Activated naive CD4-positive, alpha-beta T cell treated with anti-CD3 and anti-CD28 coated beads for 36 hours (primary cell): ENCODE measurements at regions not wholly inside any gene's neighbourhood (a gene's known extent, or its start where the extent isn't known, plus 50 kb on each side); places are given as distances from the start of the nearest gene placed in this dataset.
A peak's percentile ranks its signal among the peaks of the same experiment; 100 is the strongest.

Source experiments
- CTCF ChIA-PET: fragments of 350-600 bp; sonication (Branson Sonifier 250); formaldehyde crosslinking; loops from one replicate; lab custom pipeline; 2021; ENCODE audit warnings: antibody characterized with exemption; lab: Charles Lee
- DNase-seq: peaks from one replicate; pipeline ENCODE4 v3.0.0-alpha.2; 2020
- H3K27ac Mint-ChIP-seq: one replicate; pipeline ENCODE4 v1.8.0; 2021; ENCODE audit warnings: mild to moderate bottlenecking, mixed read lengths
- H3K27me3 Mint-ChIP-seq: one replicate; pipeline ENCODE4 v1.8.0; 2021; ENCODE audit warnings: low read depth, mixed read lengths
- H3K36me3 Mint-ChIP-seq: one replicate; pipeline ENCODE4 v1.8.0; 2021; ENCODE audit warnings: low read depth, mixed read lengths
- H3K4me1 Mint-ChIP-seq: one replicate; pipeline ENCODE4 v1.8.0; 2021; ENCODE audit warnings: low read depth, mixed read lengths
- H3K4me3 Mint-ChIP-seq: one replicate; pipeline ENCODE4 v1.8.0; 2021; ENCODE audit warnings: mild to moderate bottlenecking, moderate library complexity, mixed read lengths
- H3K9me3 Mint-ChIP-seq: one replicate; pipeline ENCODE4 v1.8.0; 2021; ENCODE audit warnings: mixed read lengths
- intact Hi-C: fragments of 100-400 bp; cut with micrococcal nuclease; formaldehyde crosslinking; loops from one replicate; pipeline ENCODE4 v1.15.1; 2023

DNA sequence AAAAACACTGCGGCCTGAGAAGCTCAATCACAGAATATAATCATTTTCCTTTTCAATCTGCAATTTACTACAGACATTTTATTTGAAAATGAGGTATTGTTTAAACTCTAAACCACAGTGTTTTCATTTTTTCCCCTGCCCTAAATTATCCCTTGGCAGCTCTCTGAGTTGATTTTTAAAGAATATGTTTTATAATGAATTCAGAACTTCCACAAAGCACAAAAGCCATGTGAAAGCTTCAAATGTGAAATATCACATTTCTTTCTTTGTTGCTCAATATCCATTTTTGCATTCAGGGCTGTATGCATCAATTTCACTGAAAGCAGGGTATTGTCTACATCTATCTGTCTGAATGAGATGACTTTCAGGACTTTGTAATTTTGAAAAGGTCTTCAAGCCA, 813.6 kb upstream of the ALCAM start:
- Mint-ChIP-seq H3K27ac (no peak overlapping the region), H3K36me3 (no peaks in the 10 kb centered on the region), H3K27me3 (peaks cover 7% of the 10 kb centered on the region), H3K4me3 (no peak overlapping the region), H3K9me3 (no peaks in the 10 kb centered on the region), H3K4me1 (no peaks in the 10 kb centered on the region)
- intact Hi-C loops, result no loop called here
- CTCF ChIA-PET, result interaction anchor here (0.9 kb wide), 1 partner anchor 10 kb away, joined by 3 read pairs; no protein-coding TSS in a partner anchor
- DNase-seq, result no peak

DNA sequence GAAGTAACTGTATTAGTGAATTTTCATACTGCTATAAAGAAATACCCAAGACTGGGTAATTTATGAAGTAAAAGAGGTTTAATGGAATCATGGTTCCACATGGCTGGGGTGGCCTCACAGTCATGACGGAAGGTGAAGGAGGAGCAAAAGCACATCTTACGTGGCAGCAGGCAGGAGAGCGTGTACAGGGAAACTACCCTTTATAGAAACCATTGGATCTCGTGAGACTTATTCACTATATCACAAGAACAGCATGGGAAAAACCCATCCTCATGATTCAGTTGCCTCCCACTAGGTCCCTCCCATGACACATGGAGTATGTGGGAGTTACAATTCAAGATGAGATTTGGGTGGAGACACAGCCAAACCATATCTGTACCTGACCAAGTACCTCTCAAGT, 812.3 kb upstream of the ALCAM start:
- H3K4me1 Mint-ChIP-seq, result no peaks in the 10 kb centered on the region
- intact Hi-C loops, result no loop called here
- no peak overlapping the region for H3K27ac Mint-ChIP-seq
- no peak for DNase-seq
- no peak overlapping the region for H3K4me3 Mint-ChIP-seq
- CTCF ChIA-PET, result interaction anchor here (2.2 kb wide), 1 partner anchor 8 kb away, joined by 7 read pairs; no protein-coding TSS in a partner anchor
- no peaks in the 10 kb centered on the region for H3K36me3 Mint-ChIP-seq
- H3K9me3 Mint-ChIP-seq, result no peaks in the 10 kb centered on the region
- H3K27me3 Mint-ChIP-seq, result peaks cover 10% of the 10 kb centered on the region

DNA sequence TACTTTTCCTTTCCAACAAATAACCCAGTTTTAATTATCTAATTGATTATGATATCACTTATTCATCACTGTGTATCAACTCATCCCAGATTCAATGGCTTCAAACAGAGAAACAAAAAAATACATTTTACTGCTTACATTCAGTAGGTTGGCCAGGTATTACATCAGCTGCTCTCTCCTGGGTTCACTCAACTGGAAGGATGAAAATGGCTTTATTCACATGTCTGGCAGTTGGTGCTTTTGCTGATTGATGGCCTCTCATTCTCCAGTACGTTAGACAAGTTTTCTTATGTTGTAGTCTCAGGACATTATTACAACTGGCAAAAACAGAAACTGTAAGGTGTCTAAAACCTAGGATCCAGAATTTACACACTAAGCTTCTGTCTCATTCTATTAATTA, 811.0 kb upstream of the ALCAM start:
- no peak for DNase-seq
- intact Hi-C loops, result no loop called here
- CTCF ChIA-PET, result interaction anchor here (0.5 to 2.2 kb wide), 2 partner anchors 7 to 283 kb away, joined by 3 to 7 read pairs; no protein-coding TSS in a partner anchor
- no peak overlapping the region for H3K4me3 Mint-ChIP-seq
- no peaks in the 10 kb centered on the region for H3K9me3 Mint-ChIP-seq
- H3K27me3 Mint-ChIP-seq, result peaks cover 6% of the 10 kb centered on the region
- H3K36me3 Mint-ChIP-seq, result no peaks in the 10 kb centered on the region
- H3K4me1 Mint-ChIP-seq, result no peaks in the 10 kb centered on the region
- H3K27ac Mint-ChIP-seq, result no peak overlapping the region

DNA sequence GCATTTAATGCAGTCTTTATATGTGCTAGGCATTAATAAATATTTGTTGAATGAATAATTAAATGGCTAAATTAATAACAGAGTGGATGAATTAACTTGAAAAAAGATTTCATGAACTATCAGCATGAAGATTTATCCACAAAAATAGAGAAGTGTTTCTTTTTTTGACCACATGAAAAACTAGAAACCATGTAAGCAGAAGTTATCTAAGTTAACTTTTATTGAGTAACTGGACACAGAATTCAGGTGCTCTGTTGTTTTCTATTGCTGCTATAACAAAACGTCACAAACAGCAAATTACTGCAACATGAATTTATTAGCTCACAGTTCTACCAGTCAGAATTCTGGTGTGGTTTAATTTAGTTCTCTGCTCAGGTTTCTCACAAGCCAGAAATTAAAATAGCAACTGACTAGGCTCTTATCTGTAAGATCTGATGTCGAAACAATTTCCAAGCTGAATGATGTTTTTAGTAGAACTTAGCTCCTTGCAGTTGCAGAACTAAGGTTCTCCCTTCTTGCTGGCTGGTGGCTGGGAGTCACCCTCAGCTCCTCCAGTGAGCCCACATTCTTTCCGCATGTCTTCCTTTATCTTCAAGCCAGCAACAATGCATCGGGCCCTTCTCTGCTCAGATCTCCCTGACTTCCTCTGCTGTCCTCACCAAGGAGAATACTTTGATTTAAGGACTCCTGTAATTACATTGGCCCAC, 810.2 kb upstream of the ALCAM start:
- CTCF ChIA-PET, result interaction anchor here (1.1 kb wide), 1 partner anchor 11 kb away, joined by 3 read pairs; no protein-coding TSS in a partner anchor
- no peak overlapping the region for H3K4me3 Mint-ChIP-seq
- no peak overlapping the region for H3K27ac Mint-ChIP-seq
- no peaks in the 10 kb centered on the region for H3K9me3 Mint-ChIP-seq
- no peaks in the 10 kb centered on the region for H3K4me1 Mint-ChIP-seq
- intact Hi-C loops, result no loop called here
- peaks cover 6% of the 10 kb centered on the region for H3K27me3 Mint-ChIP-seq
- DNase-seq, result no peak
- H3K36me3 Mint-ChIP-seq, result no peaks in the 10 kb centered on the region

DNA sequence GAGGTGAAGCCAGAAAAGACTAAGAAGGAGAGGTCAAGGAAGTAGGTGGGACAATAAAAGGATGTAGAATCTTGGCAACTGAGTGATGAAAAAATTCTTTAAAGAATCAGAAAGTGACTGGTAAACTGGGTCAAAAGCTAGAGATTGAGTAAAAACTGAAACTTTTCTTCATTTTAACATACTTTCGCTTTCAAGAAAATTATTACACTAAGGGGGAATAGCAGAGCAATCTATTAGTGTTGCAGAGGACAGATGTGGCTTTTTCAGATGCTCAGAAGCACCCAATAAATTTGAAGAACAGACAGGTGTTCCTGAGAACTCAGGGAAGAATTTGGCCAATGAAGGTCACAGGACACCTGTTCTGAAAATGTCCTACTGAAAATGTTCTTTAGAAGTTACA, 805.4 kb upstream of the ALCAM start:
- peaks cover 12% of the 10 kb centered on the region for H3K27me3 Mint-ChIP-seq
- CTCF ChIA-PET, result no interaction called here
- H3K4me1 Mint-ChIP-seq, result no peaks in the 10 kb centered on the region
- no peaks in the 10 kb centered on the region for H3K9me3 Mint-ChIP-seq
- no peak overlapping the region for H3K4me3 Mint-ChIP-seq
- H3K27ac Mint-ChIP-seq, result no peak overlapping the region
- intact Hi-C loops, result no loop called here
- DNase-seq, result no peak
- no peaks in the 10 kb centered on the region for H3K36me3 Mint-ChIP-seq

DNA sequence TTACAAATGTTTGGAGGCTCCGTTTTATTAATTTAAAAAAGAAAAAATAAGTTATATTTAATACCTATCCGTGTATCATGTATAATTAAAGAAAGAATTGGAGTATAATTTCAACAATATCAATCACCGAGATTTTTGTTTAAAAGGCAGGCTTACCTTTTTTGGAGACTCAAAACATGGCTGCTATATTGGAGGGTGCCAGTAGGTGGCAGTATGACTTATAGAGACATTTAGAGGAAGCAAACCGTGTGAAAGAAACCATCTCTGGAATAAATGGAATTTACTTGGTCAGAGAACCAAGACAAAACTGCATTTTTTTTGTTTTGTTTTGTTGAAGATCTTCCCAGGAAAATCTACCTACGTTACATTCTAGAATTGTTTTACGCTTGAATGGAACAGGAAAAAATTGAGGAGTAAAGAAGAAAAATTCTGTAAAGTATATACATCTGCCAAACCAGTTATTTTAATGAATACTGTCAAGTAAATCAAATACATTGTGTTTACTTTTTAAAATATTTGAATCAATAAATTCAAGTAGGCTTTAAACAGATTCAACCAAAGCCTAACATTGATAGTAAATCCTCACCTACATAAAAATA, 802.6 kb upstream of the ALCAM start:
- Mint-ChIP-seq H3K9me3 (no peaks in the 10 kb centered on the region), H3K4me1 (no peaks in the 10 kb centered on the region), H3K4me3 (no peak overlapping the region), H3K27ac (no peak overlapping the region), H3K27me3 (peaks cover 8% of the 10 kb centered on the region), H3K36me3 (no peaks in the 10 kb centered on the region)
- CTCF ChIA-PET, result interaction anchor here (0.9 to 1.9 kb wide), 2 partner anchors 10 to 13 kb away, joined by 3 to 7 read pairs; no protein-coding TSS in a partner anchor
- intact Hi-C loops, result loop anchor here (1.0 kb wide), 2 partner anchors 805 to 955 kb away; no protein-coding TSS in a partner anchor
- peak; percentile 84 for DNase-seq

DNA sequence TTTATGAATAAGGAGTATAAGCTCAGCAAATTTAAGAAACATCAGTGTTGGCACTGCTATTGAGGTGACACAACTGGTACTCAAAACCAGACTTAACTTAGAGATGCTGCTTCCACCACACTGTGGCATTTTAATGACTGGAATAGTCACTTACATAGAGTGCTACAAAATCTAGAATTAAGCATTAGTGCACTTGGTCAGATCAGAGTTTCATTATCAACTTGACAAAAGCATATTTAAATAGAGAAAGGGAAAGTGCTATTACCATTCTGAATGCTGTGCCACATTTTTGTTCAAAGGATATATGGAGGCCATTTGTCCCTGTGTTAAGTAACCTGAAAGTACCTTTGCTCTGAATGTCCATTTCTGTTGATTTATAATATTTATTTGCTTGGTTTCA, 800.7 kb upstream of the ALCAM start:
- CTCF ChIA-PET, result no interaction called here
- Mint-ChIP-seq H3K4me1 (no peaks in the 10 kb centered on the region), H3K36me3 (no peaks in the 10 kb centered on the region), H3K27ac (no peak overlapping the region), H3K9me3 (no peaks in the 10 kb centered on the region), H3K27me3 (peaks cover 8% of the 10 kb centered on the region), H3K4me3 (no peak overlapping the region)
- no peak for DNase-seq
- intact Hi-C loops, result no loop called here

DNA sequence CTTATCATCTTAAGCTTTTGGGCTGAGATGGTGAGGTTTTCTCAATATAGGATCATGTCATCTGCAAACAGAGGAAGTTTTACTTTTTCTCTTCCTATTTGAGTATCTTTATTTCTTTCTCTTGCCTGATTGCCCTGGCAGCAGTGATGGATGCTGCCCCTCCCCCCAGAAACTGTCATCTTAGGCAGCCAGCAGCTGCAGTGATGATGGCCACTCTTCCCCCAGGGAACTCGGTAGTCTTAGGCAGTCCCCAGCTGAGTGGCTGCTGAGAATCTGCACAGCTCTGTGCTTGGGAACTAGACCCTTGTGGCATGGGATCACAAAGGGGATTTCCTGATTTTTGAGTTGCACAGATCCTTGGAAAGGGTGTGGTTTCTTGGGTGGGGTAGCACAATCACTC, 791.1 kb upstream of the ALCAM start:
- no peak overlapping the region for H3K27ac Mint-ChIP-seq
- H3K9me3 Mint-ChIP-seq, result peaks cover 26% of the 10 kb centered on the region
- CTCF ChIA-PET, result no interaction called here
- peaks cover 2% of the 10 kb centered on the region for H3K36me3 Mint-ChIP-seq
- H3K27me3 Mint-ChIP-seq, result peaks cover 19% of the 10 kb centered on the region
- H3K4me1 Mint-ChIP-seq, result no peaks in the 10 kb centered on the region
- DNase-seq, result no peak
- no peak overlapping the region for H3K4me3 Mint-ChIP-seq
- intact Hi-C loops, result no loop called here

DNA sequence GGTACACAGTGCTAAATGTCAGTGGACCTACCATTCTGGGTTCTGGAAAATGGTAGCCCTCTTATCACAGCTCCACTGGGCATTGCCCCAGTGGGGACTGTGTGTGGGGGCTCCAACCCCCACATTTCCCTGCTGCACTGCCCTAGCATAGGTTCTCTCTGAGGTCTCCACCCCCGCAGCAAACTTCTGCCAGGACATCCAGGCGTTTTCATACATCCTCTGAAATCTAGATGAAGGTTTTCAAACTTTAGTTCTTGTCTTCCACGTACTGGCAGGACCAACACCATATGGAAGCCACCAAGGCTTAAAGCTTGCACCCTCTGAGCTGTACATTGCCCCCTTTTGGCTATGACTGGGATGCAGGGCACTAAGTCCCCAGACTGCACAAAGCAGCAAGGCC, 788.2 kb upstream of the ALCAM start:
- no peak overlapping the region for H3K27ac Mint-ChIP-seq
- peaks cover 2% of the 10 kb centered on the region for H3K36me3 Mint-ChIP-seq
- CTCF ChIA-PET, result no interaction called here
- no peaks in the 10 kb centered on the region for H3K4me1 Mint-ChIP-seq
- intact Hi-C loops, result no loop called here
- H3K27me3 Mint-ChIP-seq, result peaks cover 22% of the 10 kb centered on the region
- H3K4me3 Mint-ChIP-seq, result no peak overlapping the region
- peaks cover 26% of the 10 kb centered on the region for H3K9me3 Mint-ChIP-seq
- no peak for DNase-seq

DNA sequence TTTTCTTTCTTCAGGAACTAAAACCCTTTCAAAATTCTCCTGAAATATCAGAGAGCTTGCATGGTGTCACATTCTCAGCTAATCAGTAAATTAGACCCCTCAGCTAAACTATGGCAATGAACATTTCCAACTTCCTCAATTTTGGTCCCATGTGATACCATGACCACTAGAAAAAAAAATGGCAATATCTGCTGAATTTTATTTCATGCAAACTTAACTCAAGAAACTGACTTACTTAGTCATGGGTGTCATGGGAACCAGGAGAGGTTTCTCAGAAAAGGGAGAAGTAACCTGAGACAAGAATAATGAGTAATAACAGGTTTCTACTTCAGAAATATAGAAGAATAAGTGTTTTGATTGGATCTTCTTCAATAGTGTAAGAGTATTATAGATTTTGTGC, 784.6 kb upstream of the ALCAM start:
- CTCF ChIA-PET, result interaction anchor here (0.6 kb wide), 1 partner anchor 9 kb away, joined by 3 read pairs; no protein-coding TSS in a partner anchor
- no peaks in the 10 kb centered on the region for H3K36me3 Mint-ChIP-seq
- no peak for DNase-seq
- H3K27me3 Mint-ChIP-seq, result peaks cover 12% of the 10 kb centered on the region
- no peak overlapping the region for H3K27ac Mint-ChIP-seq
- no peaks in the 10 kb centered on the region for H3K4me1 Mint-ChIP-seq
- intact Hi-C loops, result no loop called here
- no peak overlapping the region for H3K4me3 Mint-ChIP-seq
- peaks cover 21% of the 10 kb centered on the region for H3K9me3 Mint-ChIP-seq

DNA sequence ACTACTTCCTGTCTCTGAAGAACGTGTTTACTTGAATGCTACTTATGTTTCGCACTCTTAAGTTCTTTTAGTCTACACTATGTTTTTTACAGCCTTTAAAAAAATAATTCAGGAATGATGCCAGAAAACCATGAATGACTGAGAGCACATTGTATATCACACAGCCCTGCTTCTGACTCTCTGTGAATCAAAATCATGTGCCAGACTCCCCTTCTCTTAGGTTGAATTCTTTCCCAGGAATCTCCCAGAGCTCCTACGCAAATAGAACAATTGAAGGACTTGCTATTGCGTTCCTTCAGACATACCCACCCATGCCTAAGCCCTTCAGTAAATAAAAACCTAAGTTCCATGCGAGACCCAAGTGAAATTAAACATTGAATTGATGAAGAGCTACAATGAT, 782.0 kb upstream of the ALCAM start:
- Mint-ChIP-seq H3K36me3 (no peaks in the 10 kb centered on the region), H3K9me3 (no peaks in the 10 kb centered on the region), H3K27ac (no peak overlapping the region), H3K27me3 (peaks cover 14% of the 10 kb centered on the region), H3K4me1 (no peaks in the 10 kb centered on the region), H3K4me3 (no peak overlapping the region)
- DNase-seq, result no peak
- intact Hi-C loops, result no loop called here
- CTCF ChIA-PET, result no interaction called here

DNA sequence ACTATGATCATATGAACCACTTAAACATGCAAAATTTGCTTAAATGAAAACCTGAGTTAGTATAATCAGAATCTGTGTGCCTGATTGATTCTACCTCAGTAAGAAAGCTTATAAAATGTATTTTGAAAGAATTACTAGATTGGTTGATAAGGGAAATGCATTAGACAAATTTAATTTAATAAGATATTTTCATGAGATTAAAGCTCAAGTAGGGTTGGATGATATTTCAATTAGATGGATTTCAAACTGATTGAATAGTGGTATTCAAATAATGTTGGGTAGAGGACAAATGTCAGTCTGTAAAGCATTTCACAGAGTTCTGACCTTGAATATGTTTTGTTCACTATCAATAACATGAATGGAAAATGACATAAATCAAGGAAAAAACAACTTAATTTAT, 780.4 kb upstream of the ALCAM start:
- intact Hi-C loops, result no loop called here
- no peaks in the 10 kb centered on the region for H3K36me3 Mint-ChIP-seq
- H3K27me3 Mint-ChIP-seq, result peaks cover 12% of the 10 kb centered on the region

DNA sequence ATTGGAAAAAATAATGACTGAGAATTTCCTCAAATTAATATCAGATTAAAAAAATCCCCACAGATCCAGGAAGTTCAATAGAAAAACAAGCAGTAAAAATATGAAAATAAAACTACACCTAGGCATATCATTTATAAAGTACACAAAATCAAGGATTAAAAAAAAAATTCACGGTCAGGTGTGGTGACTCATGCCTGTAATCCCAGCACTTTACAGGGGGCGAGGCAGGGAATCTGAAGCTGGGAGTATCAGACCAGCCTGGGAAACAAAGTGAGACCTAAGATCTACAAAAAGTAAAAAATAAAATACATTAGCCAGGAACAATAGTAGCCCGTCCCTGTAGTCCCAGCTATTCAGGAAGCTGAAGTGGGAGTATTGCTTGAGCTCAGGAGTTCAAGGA, 778.3 kb upstream of the ALCAM start:
- intact Hi-C loops, result no loop called here
- peaks cover 9% of the 10 kb centered on the region for H3K27me3 Mint-ChIP-seq

More for the DNA sequence above, 780.4 kb upstream of the ALCAM start:
- Mint-ChIP-seq H3K4me3 (no peak overlapping the region), H3K9me3 (no peaks in the 10 kb centered on the region), H3K27ac (no peak overlapping the region), H3K4me1 (no peaks in the 10 kb centered on the region)
- no peak for DNase-seq
- CTCF ChIA-PET, result no interaction called here

More for the DNA sequence above, 778.3 kb upstream of the ALCAM start:
- Mint-ChIP-seq H3K4me1 (peaks cover 4% of the 10 kb centered on the region), H3K36me3 (no peaks in the 10 kb centered on the region), H3K9me3 (no peaks in the 10 kb centered on the region), H3K4me3 (no peak overlapping the region), H3K27ac (no peak overlapping the region)
- CTCF ChIA-PET, result no interaction called here
- no peak for DNase-seq
